ENCODE measurements at regions not wholly inside any gene's neighbourhood (a gene's known extent, or its start where the extent isn't known, plus 50 kb on each side); places are given as distances from the start of the nearest gene placed in this dataset.

- DNase-seq = no peak
These were observed 51.2 kb upstream of the C1QTNF7 start for GRCh38 chr4:15376594-15376993.
